Adrenal gland (tissue), 5 donors: ENCODE measurements at regions not wholly inside any gene's neighbourhood (a gene's known extent, or its start where the extent isn't known, plus 50 kb on each side); places are given as distances from the start of the nearest gene placed in this dataset.

Source experiments
- POLR2A ChIP-seq, 2 donors: fragments of 450-650 bp; IDR thresholded peaks; one replicate each; pipeline ENCODE4 v1.6.1; 2017; ENCODE audit warnings: antibody characterized with exemption in 2 of 2, mild to moderate bottlenecking in 2 of 2, moderate library complexity in 1 of 2
- TF ChIP-seq, protein P1 (sequence below), 6 experiments: fragments of 450-650 bp in 4 of 6; fragments of 200-600 bp in 2 of 6; sonication (generic) in 1 of 6; IDR thresholded peaks; 1 replicate in 5 of 6; 2 replicates in 1 of 6; pipeline versions ENCODE4 v1.5.1 to v1.8.0; 2016 to 2021; ENCODE audit warnings: antibody characterized with exemption in 6 of 6, mild to moderate bottlenecking in 2 of 6, moderate library complexity in 1 of 6
- donor health status: DM: no; HTN: no; CAD: no.

DNA sequence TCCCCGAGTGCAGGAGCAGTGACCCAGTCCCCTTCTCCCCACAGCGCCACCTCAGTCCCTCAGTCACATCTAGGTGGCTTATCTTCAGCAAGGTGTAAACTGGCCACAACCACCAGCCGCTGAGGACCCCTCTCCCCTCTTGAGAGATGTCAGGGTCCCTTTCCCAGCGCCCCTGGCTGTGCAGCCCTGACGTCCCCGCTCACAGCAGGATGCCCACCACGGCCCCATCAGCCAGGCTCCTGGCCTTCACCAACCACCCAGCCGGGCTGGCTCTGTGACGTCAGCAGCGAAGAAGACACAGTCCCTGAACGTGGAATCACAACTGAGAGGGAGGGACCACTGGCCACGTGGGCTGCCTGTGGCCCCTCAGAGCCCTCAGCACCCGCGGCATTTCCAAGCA, 249.4 kb downstream of the NPHP4 start:
- TF ChIP-seq, protein P1, sequence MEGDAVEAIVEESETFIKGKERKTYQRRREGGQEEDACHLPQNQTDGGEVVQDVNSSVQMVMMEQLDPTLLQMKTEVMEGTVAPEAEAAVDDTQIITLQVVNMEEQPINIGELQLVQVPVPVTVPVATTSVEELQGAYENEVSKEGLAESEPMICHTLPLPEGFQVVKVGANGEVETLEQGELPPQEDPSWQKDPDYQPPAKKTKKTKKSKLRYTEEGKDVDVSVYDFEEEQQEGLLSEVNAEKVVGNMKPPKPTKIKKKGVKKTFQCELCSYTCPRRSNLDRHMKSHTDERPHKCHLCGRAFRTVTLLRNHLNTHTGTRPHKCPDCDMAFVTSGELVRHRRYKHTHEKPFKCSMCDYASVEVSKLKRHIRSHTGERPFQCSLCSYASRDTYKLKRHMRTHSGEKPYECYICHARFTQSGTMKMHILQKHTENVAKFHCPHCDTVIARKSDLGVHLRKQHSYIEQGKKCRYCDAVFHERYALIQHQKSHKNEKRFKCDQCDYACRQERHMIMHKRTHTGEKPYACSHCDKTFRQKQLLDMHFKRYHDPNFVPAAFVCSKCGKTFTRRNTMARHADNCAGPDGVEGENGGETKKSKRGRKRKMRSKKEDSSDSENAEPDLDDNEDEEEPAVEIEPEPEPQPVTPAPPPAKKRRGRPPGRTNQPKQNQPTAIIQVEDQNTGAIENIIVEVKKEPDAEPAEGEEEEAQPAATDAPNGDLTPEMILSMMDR (IDR thresholded peaks at IDR 0.05), result no peak
- TF ChIP-seq POLR2A (IDR thresholded peaks at IDR 0.05), result no peak
